ENCODE measurements at regions not wholly inside any gene's neighbourhood (a gene's known extent, or its start where the extent isn't known, plus 50 kb on each side); places are given as distances from the start of the nearest gene placed in this dataset.

GRCh38 chr19:30082611-30083010 lies 140.6 kb downstream of the URI1 start:
- H3K9me3 ChIP-seq (ENCODE audit: control insufficient read depth, insufficient read depth, low read length), result peaks cover 2% of the 10 kb centered on the region; the same call in 1 of the 2 replicates
- H3K18ac ChIP-seq (ENCODE audit: low read depth, low read length), result no peak overlapping the region
- no peak for TF ChIP-seq FOS (IDR thresholded peaks at IDR 0.05; ENCODE audit: low read depth, low read length)
- TF ChIP-seq CTCF (conservative IDR thresholded peaks at IDR 0.05; ENCODE audit: low read depth, low read length), result no peak
- TF ChIP-seq MAZ (IDR thresholded peaks at IDR 0.05; ENCODE audit: borderline replicate concordance, low read depth, low read length), result no peak
- TF ChIP-seq RCOR1 (IDR thresholded peaks at IDR 0.05; ENCODE audit: insufficient replicate concordance, low read length), result no peak
- TF ChIP-seq RAD21 (IDR thresholded peaks at IDR 0.05; ENCODE audit: low read length), result no peak
- no peak for TF ChIP-seq BHLHE40 (IDR thresholded peaks at IDR 0.05; ENCODE audit: low read depth, low read length)
- TF ChIP-seq CHD1 (IDR thresholded peaks at IDR 0.05; ENCODE audit: low read depth, low read length), result no peak
- no peak for TF ChIP-seq USF2 (IDR thresholded peaks at IDR 0.05; ENCODE audit: low read depth, low read length)
- TF ChIP-seq CEBPB (IDR thresholded peaks at IDR 0.05; ENCODE audit: low read depth, low read length), result no peak
- no peak for TF ChIP-seq NFE2L2 (IDR thresholded peaks at IDR 0.05; ENCODE audit: low read depth, low read length)
- H3K9ac ChIP-seq (ENCODE audit: low read depth, low read length), result no peak overlapping the region
- no peak overlapping the region for H2BK5ac ChIP-seq (ENCODE audit: low read depth, low read length, poor library complexity, severe bottlenecking)
- no peaks in the 10 kb centered on the region for H3K27me3 ChIP-seq (ENCODE audit: control insufficient read depth, insufficient read depth, low read length)
- DNase-seq, result no peak
- ATAC-seq (ENCODE audit: low read depth), result no peak
- no peak overlapping the region for H3K23ac ChIP-seq (ENCODE audit: low read depth, low read length)
- ChIA-PET CTCF (no interaction called here), POLR2A (ENCODE audit: unreplicated experiment) (no interaction called here)
- no peak overlapping the region for H2AFZ ChIP-seq (replicated peaks; ENCODE audit: low read length, poor library complexity)
- BruUV-seq (replicated peaks), result no TSS peak
- H2AK5ac ChIP-seq (ENCODE audit: low read depth, low read length), result no peak overlapping the region
- H4K20me1 ChIP-seq (ENCODE audit: insufficient read depth, low read length), result no peaks in the 10 kb centered on the region
- no peak overlapping the region for H3K56ac ChIP-seq (ENCODE audit: extremely low read depth, insufficient read depth, low read length)
- dilution Hi-C loops (cut with HindIII; ENCODE audit: low sequenced_read_pairs, unreplicated experiment) (no loop called here), in situ Hi-C loops (cut with MboI; ENCODE audit: low sequenced_read_pairs) (no loop called here), intact Hi-C loops (cut with micrococcal nuclease) (no loop called here)
- no peak overlapping the region for H4K91ac ChIP-seq (ENCODE audit: insufficient read depth, low read depth, low read length)
- H3K27ac ChIP-seq (ENCODE audit: insufficient read depth, low read length), result no peak overlapping the region
- H2AK9ac ChIP-seq (replicated peaks; ENCODE audit: low read depth, low read length, poor library complexity), result no peak overlapping the region
- no peak overlapping the region for H2BK15ac ChIP-seq (ENCODE audit: low read depth, low read length)
- H3K4ac ChIP-seq (ENCODE audit: low read depth, low read length), result no peak overlapping the region
- WGBS, 2 experiments (ENCODE audit: extremely low coverage in 2 of 2, insufficient read length in 1 of 2), result 80% methylated on average over 1 of the region's 5 CpGs; no CpG with 5 or more reads in 1 of the 2 experiments
- H3K4me1 ChIP-seq (ENCODE audit: control insufficient read depth, insufficient read depth, low read length), result no peaks in the 10 kb centered on the region
- no peaks in the 10 kb centered on the region for H3K36me3 ChIP-seq (ENCODE audit: control insufficient read depth, insufficient read depth, low read length)
- H2BK120ac ChIP-seq (ENCODE audit: low read depth, low read length), result no peak overlapping the region
- no peaks in the 10 kb centered on the region for H3K9me1 ChIP-seq (ENCODE audit: insufficient read depth, low read length)
- H3K4me2 ChIP-seq (ENCODE audit: low read depth, low read length), result no peak overlapping the region
- no peaks in the 10 kb centered on the region for H3K79me1 ChIP-seq (ENCODE audit: low read depth in 1 of 2, low read length in 2 of 2)
- no peak overlapping the region for H4K8ac ChIP-seq (ENCODE audit: low read depth in 2 of 2, low read length in 2 of 2)
- no peak overlapping the region for H3K4me3 ChIP-seq (ENCODE audit: insufficient read depth, low read depth, low read length)
- no peak overlapping the region for H3K14ac ChIP-seq (replicated peaks; ENCODE audit: low read depth, low read length)
- no peak overlapping the region for H4K5ac ChIP-seq (ENCODE audit: low read depth, low read length)
- H2BK20ac ChIP-seq (ENCODE audit: low read depth, low read length), result no peak overlapping the region

Measured in IMR-90 (cell line).